ENCODE measurements at regions not wholly inside any gene's neighbourhood (a gene's known extent, or its start where the extent isn't known, plus 50 kb on each side); places are given as distances from the start of the nearest gene placed in this dataset.

- H3K18ac ChIP-seq (ENCODE audit: low read length) = no peak overlapping the region
- no peak overlapping the region for H2BK120ac ChIP-seq (ENCODE audit: insufficient read depth, low read length, poor library complexity)
- H3K9me3 ChIP-seq (ENCODE audit: insufficient read depth, low read depth, low read length) = peaks cover 1% of the 10 kb centered on the region
- H4K91ac ChIP-seq (ENCODE audit: low read depth, low read length) = no peak overlapping the region
- H3K23ac ChIP-seq (ENCODE audit: low read length) = no peak overlapping the region
- no peaks in the 10 kb centered on the region for H3K79me2 ChIP-seq (ENCODE audit: control insufficient read depth, insufficient read depth, low read length, poor library complexity)
- H3K14ac ChIP-seq (ENCODE audit: low read length) = no peak overlapping the region
- no peak overlapping the region for H2BK5ac ChIP-seq (ENCODE audit: low read depth, low read length, poor library complexity)
- H3K27me3 ChIP-seq (ENCODE audit: insufficient read depth, low read length) = no peaks in the 10 kb centered on the region
- H2AK5ac ChIP-seq (ENCODE audit: low read length) = no peak overlapping the region
- DNase-seq = no peak
- no peak overlapping the region for H3K4ac ChIP-seq (ENCODE audit: low read depth, low read length)
- no peak overlapping the region for H3K9ac ChIP-seq (ENCODE audit: low read length)
- no peak overlapping the region for H3K4me3 ChIP-seq (ENCODE audit: low read depth, low read length)
- no peaks in the 10 kb centered on the region for H3K79me1 ChIP-seq (ENCODE audit: low read length)
- H4K8ac ChIP-seq (ENCODE audit: low read depth, low read length) = no peak overlapping the region
- H3K4me2 ChIP-seq (ENCODE audit: low read length) = no peak overlapping the region
- no peaks in the 10 kb centered on the region for H3K36me3 ChIP-seq (ENCODE audit: control insufficient read depth in 1 of 2, insufficient read depth in 2 of 2, low read length in 2 of 2)
- no peak overlapping the region for H3K27ac ChIP-seq (ENCODE audit: low read depth, low read length)
- no peak overlapping the region for H2AFZ ChIP-seq (ENCODE audit: insufficient read depth, low read length, poor library complexity)
- 100% methylated on average over 1 of the region's 1 CpG for WGBS (ENCODE audit: extremely low coverage, insufficient coverage, insufficient read length)
- H4K12ac ChIP-seq (ENCODE audit: low read depth, low read length) = no peak overlapping the region
- no peaks in the 10 kb centered on the region for H3K4me1 ChIP-seq (ENCODE audit: control insufficient read depth in 1 of 2, insufficient read depth in 2 of 2, low read length in 2 of 2)
- no peak overlapping the region for H2BK12ac ChIP-seq (ENCODE audit: low read length)
Observed at GRCh38 chr20:60791823-60792222, 460.2 kb upstream of the CDH4 start.

- Histone ChIP-seq H2BK5ac (ENCODE audit: low read depth, low read length, poor library complexity) (no peak overlapping the region), H3K27me3 (ENCODE audit: insufficient read depth, low read length) (no peaks in the 10 kb centered on the region), H2AK5ac (ENCODE audit: low read length) (no peak overlapping the region), H4K8ac (ENCODE audit: low read depth, low read length) (no peak overlapping the region), H3K4me3 (ENCODE audit: low read depth, low read length) (no peak overlapping the region), H4K12ac (ENCODE audit: low read depth, low read length) (no peak overlapping the region), H3K23ac (ENCODE audit: low read length) (no peak overlapping the region), H3K9me3 (ENCODE audit: insufficient read depth, low read depth, low read length) (peaks cover 4% of the 10 kb centered on the region), H3K36me3 (ENCODE audit: control insufficient read depth in 1 of 2, insufficient read depth in 2 of 2, low read length in 2 of 2) (no peaks in the 10 kb centered on the region), H3K4me2 (ENCODE audit: low read length) (no peak overlapping the region), H3K4ac (ENCODE audit: low read depth, low read length) (no peak overlapping the region), H3K14ac (ENCODE audit: low read length) (no peak overlapping the region), H3K4me1 (ENCODE audit: control insufficient read depth in 1 of 2, insufficient read depth in 2 of 2, low read length in 2 of 2) (no peaks in the 10 kb centered on the region), H3K27ac (ENCODE audit: low read depth, low read length) (no peak overlapping the region), H3K9ac (ENCODE audit: low read length) (no peak overlapping the region), H4K91ac (ENCODE audit: low read depth, low read length) (no peak overlapping the region), H3K79me1 (ENCODE audit: low read length) (no peaks in the 10 kb centered on the region), H3K18ac (ENCODE audit: low read length) (no peak overlapping the region), H2BK120ac (ENCODE audit: insufficient read depth, low read length, poor library complexity) (no peak overlapping the region), H2BK12ac (ENCODE audit: low read length) (no peak overlapping the region), H3K79me2 (ENCODE audit: control insufficient read depth, insufficient read depth, low read length, poor library complexity) (no peaks in the 10 kb centered on the region), H2AFZ (ENCODE audit: insufficient read depth, low read length, poor library complexity) (no peak overlapping the region)
- DNase-seq = no peak
- WGBS (ENCODE audit: extremely low coverage, insufficient coverage, insufficient read length) = no CpG with 5 or more reads among the region's 6 CpGs
Observed at GRCh38 chr20:60792941-60793340, 459.1 kb upstream of the CDH4 start.

GRCh38 chr20:60794674-60795073, 457.4 kb upstream of the CDH4 start:
- no peaks in the 10 kb centered on the region for H3K4me1 ChIP-seq (ENCODE audit: control insufficient read depth in 1 of 2, insufficient read depth in 2 of 2, low read length in 2 of 2)
- no peak overlapping the region for H2BK5ac ChIP-seq (ENCODE audit: low read depth, low read length, poor library complexity)
- no peak overlapping the region for H3K27ac ChIP-seq (ENCODE audit: low read depth, low read length)
- no peaks in the 10 kb centered on the region for H3K27me3 ChIP-seq (ENCODE audit: insufficient read depth, low read length)
- H2AFZ ChIP-seq (ENCODE audit: insufficient read depth, low read length, poor library complexity) = no peak overlapping the region
- no peak overlapping the region for H2AK5ac ChIP-seq (ENCODE audit: low read length)
- H2BK12ac ChIP-seq (ENCODE audit: low read length) = no peak overlapping the region
- no peak overlapping the region for H3K14ac ChIP-seq (ENCODE audit: low read length)
- H4K91ac ChIP-seq (ENCODE audit: low read depth, low read length) = no peak overlapping the region
- no CpG with 5 or more reads among the region's 4 CpGs for WGBS (ENCODE audit: extremely low coverage, insufficient coverage, insufficient read length)
- H3K4ac ChIP-seq (ENCODE audit: low read depth, low read length) = no peak overlapping the region
- H2BK120ac ChIP-seq (ENCODE audit: insufficient read depth, low read length, poor library complexity) = no peak overlapping the region
- no peaks in the 10 kb centered on the region for H3K36me3 ChIP-seq (ENCODE audit: control insufficient read depth in 1 of 2, insufficient read depth in 2 of 2, low read length in 2 of 2)
- H3K23ac ChIP-seq (ENCODE audit: low read length) = no peak overlapping the region
- H4K12ac ChIP-seq (ENCODE audit: low read depth, low read length) = no peak overlapping the region
- H3K9me3 ChIP-seq (ENCODE audit: insufficient read depth, low read depth, low read length) = peaks cover 4% of the 10 kb centered on the region
- no peak overlapping the region for H4K8ac ChIP-seq (ENCODE audit: low read depth, low read length)
- H3K18ac ChIP-seq (ENCODE audit: low read length) = no peak overlapping the region
- no peaks in the 10 kb centered on the region for H3K79me2 ChIP-seq (ENCODE audit: control insufficient read depth, insufficient read depth, low read length, poor library complexity)
- H3K9ac ChIP-seq (ENCODE audit: low read length) = no peak overlapping the region
- H3K4me2 ChIP-seq (ENCODE audit: low read length) = no peak overlapping the region
- H3K79me1 ChIP-seq (ENCODE audit: low read length) = no peaks in the 10 kb centered on the region
- H3K4me3 ChIP-seq (ENCODE audit: low read depth, low read length) = no peak overlapping the region
- DNase-seq = no peak

- no peak overlapping the region for H2AK5ac ChIP-seq (ENCODE audit: low read length)
- WGBS (ENCODE audit: extremely low coverage, insufficient coverage, insufficient read length) = no CpG with 5 or more reads among the region's 1 CpG
- no peak overlapping the region for H2BK5ac ChIP-seq (ENCODE audit: low read depth, low read length, poor library complexity)
- H2AFZ ChIP-seq (ENCODE audit: insufficient read depth, low read length, poor library complexity) = no peak overlapping the region
- H3K23ac ChIP-seq (ENCODE audit: low read length) = no peak overlapping the region
- no peaks in the 10 kb centered on the region for H3K79me2 ChIP-seq (ENCODE audit: control insufficient read depth, insufficient read depth, low read length, poor library complexity)
- no peak overlapping the region for H3K9ac ChIP-seq (ENCODE audit: low read length)
- H3K4me2 ChIP-seq (ENCODE audit: low read length) = no peak overlapping the region
- peaks cover 3% of the 10 kb centered on the region for H3K9me3 ChIP-seq (ENCODE audit: insufficient read depth, low read depth, low read length)
- no peak overlapping the region for H4K91ac ChIP-seq (ENCODE audit: low read depth, low read length)
- no peak overlapping the region for H2BK12ac ChIP-seq (ENCODE audit: low read length)
- H3K18ac ChIP-seq (ENCODE audit: low read length) = no peak overlapping the region
- H2BK120ac ChIP-seq (ENCODE audit: insufficient read depth, low read length, poor library complexity) = no peak overlapping the region
- no peak overlapping the region for H3K4me3 ChIP-seq (ENCODE audit: low read depth, low read length)
- H3K27ac ChIP-seq (ENCODE audit: low read depth, low read length) = no peak overlapping the region
- no peaks in the 10 kb centered on the region for H3K4me1 ChIP-seq (ENCODE audit: control insufficient read depth in 1 of 2, insufficient read depth in 2 of 2, low read length in 2 of 2)
- no peaks in the 10 kb centered on the region for H3K79me1 ChIP-seq (ENCODE audit: low read length)
- no peak overlapping the region for H3K4ac ChIP-seq (ENCODE audit: low read depth, low read length)
- H3K27me3 ChIP-seq (ENCODE audit: insufficient read depth, low read length) = no peaks in the 10 kb centered on the region
- H4K8ac ChIP-seq (ENCODE audit: low read depth, low read length) = no peak overlapping the region
- H4K12ac ChIP-seq (ENCODE audit: low read depth, low read length) = no peak overlapping the region
- no peaks in the 10 kb centered on the region for H3K36me3 ChIP-seq (ENCODE audit: control insufficient read depth in 1 of 2, insufficient read depth in 2 of 2, low read length in 2 of 2)
- DNase-seq = no peak
- no peak overlapping the region for H3K14ac ChIP-seq (ENCODE audit: low read length)
Observed at GRCh38 chr20:60795651-60796050, 456.4 kb upstream of the CDH4 start.
